Kidney (tissue), 13 donors: ENCODE measurements at regions not wholly inside any gene's neighbourhood (a gene's known extent, or its start where the extent isn't known, plus 50 kb on each side); places are given as distances from the start of the nearest gene placed in this dataset.

Experiments used
- DNase-seq, 5 donors: peaks; one replicate each; pipeline ENCODE4 v3.0.0-alpha.2; 2013 to 2020
- FAIRE-seq: peaks from 2 replicates; lab custom pipeline; 2012; peaks lifted over from hg19 to GRCh38; lab: Jason Lieb, UNC
- H3K27ac ChIP-seq, 2 donors: one replicate each; pipeline ENCODE4 v1.7.0; 2013; ENCODE audit warnings: low read depth in 2 of 2, low read length in 2 of 2, inconsistent platforms in 1 of 2
- H3K27me3 ChIP-seq: one replicate; pipeline ENCODE4 v1.7.1; 2013; ENCODE audit warnings: low read length, inconsistent platforms; ENCODE audit not compliant: control insufficient read depth, insufficient read depth
- H3K36me3 ChIP-seq, 3 donors: one replicate each; pipeline versions ENCODE4 v1.7.0 to v1.7.1; 2013; ENCODE audit warnings: low read length in 3 of 3, control low read depth in 1 of 3, inconsistent platforms in 1 of 3; ENCODE audit not compliant: insufficient read depth in 3 of 3, control insufficient read depth in 2 of 3
- H3K4me1 ChIP-seq, 3 donors: one replicate each; pipeline versions ENCODE4 v1.7.0 to v1.7.1; 2013; ENCODE audit warnings: low read length in 3 of 3, inconsistent platforms in 1 of 3, low read depth in 1 of 3; ENCODE audit not compliant: control insufficient read depth in 2 of 3, insufficient read depth in 2 of 3
- H3K4me3 ChIP-seq, 3 donors: one replicate each; pipeline versions ENCODE4 v1.7.0 to v1.8.1; 2013; ENCODE audit warnings: low read length in 3 of 3, control low read depth in 1 of 3, inconsistent platforms in 1 of 3
- H3K9ac ChIP-seq, 3 donors: one replicate each; pipeline versions ENCODE4 v1.7.0 to v1.7.1; 2013; ENCODE audit warnings: low read length in 3 of 3, control low read depth in 1 of 3, inconsistent platforms in 1 of 3
- H3K9me3 ChIP-seq, 3 donors: one replicate each; pipeline versions ENCODE4 v1.7.0 to v1.7.1; 2013; ENCODE audit warnings: low read length in 3 of 3, control low read depth in 1 of 3, inconsistent platforms in 1 of 3; ENCODE audit not compliant: control insufficient read depth in 2 of 3, insufficient read depth in 1 of 3
- CTCF ChIP-seq: IDR thresholded peaks from 3 replicates; pipeline ENCODE4 v1.5.1; 2012; ENCODE audit warnings: mild to moderate bottlenecking, moderate library complexity, borderline replicate concordance; ENCODE audit not compliant: insufficient read depth; ENCODE audit errors: extremely low read depth
- intact Hi-C: fragments of 100-400 bp; cut with DNase I; formaldehyde crosslinking; loops from one replicate; pipeline ENCODE4 v1.11.1; 2022
- donor health status: control.
- donor health status: control.
- donor health status: control.
- donor health status: control.
- donor health status: control.
- donor health status: DM: yes; HTN: yes; CAD: no.
- donor health status: Normal renal cell carcinoma (clear cell type).

- H3K27me3 ChIP-seq: no peaks in the 10 kb centered on the region
- H3K27ac ChIP-seq: no peak overlapping the region
- H3K9me3 ChIP-seq: no peaks in the 10 kb centered on the region
- H3K4me1 ChIP-seq: no peaks in the 10 kb centered on the region
- intact Hi-C loops: no loop called here
- H3K4me3 ChIP-seq: no peak overlapping the region
- H3K9ac ChIP-seq: no peak overlapping the region
- no peaks in the 10 kb centered on the region for H3K36me3 ChIP-seq
- DNase-seq: no peak
- no peak for TF ChIP-seq CTCF
- no peak for FAIRE-seq
Observed at GRCh38 chr20:9923648-9924047, 84.8 kb upstream of the PAK5 start.

GRCh38 chr20:9920866-9921265 lies 82.0 kb upstream of the PAK5 start:
- Histone ChIP-seq H3K36me3 (no peaks in the 10 kb centered on the region), H3K27me3 (no peaks in the 10 kb centered on the region), H3K9ac (no peak overlapping the region), H3K4me1 (no peaks in the 10 kb centered on the region), H3K4me3 (no peak overlapping the region), H3K9me3 (no peaks in the 10 kb centered on the region), H3K27ac (no peak overlapping the region)
- no peak for TF ChIP-seq CTCF
- no peak for FAIRE-seq
- no peak for DNase-seq
- intact Hi-C loops: no loop called here

GRCh38 chr20:9919271-9920014 lies 80.6 kb upstream of the PAK5 start:
- no peak overlapping the region for H3K27ac ChIP-seq
- H3K36me3 ChIP-seq: no peaks in the 10 kb centered on the region
- no peak overlapping the region for H3K9ac ChIP-seq
- no peak for FAIRE-seq
- H3K4me3 ChIP-seq: no peak overlapping the region
- no peaks in the 10 kb centered on the region for H3K4me1 ChIP-seq
- no peak for DNase-seq
- H3K27me3 ChIP-seq: no peaks in the 10 kb centered on the region
- no peak for TF ChIP-seq CTCF
- no peaks in the 10 kb centered on the region for H3K9me3 ChIP-seq
- intact Hi-C loops: loop anchor here (10.0 kb wide), 1 partner anchor 305 kb away; no protein-coding TSS in a partner anchor
